GM18867 (cell line): ENCODE measurements at regions not wholly inside any gene's neighbourhood (a gene's known extent, or its start where the extent isn't known, plus 50 kb on each side); places are given as distances from the start of the nearest gene placed in this dataset.

Experiments used
- ATAC-seq: cut with Tn5 transposase; IDR thresholded peaks from one replicate; pipeline ENCODE4 v1.9.1; 2021; ENCODE audit warnings: mild to moderate bottlenecking, moderate library complexity; ENCODE audit not compliant: unreplicated experiment

GRCh38 chr13:73767191-73767741 lies 366.9 kb downstream of the KLF12 start:
- no peak for ATAC-seq

GRCh38 chr13:73765651-73766384 lies 368.4 kb downstream of the KLF12 start:
- ATAC-seq, result no peak

- ATAC-seq, result no peak
Observed at GRCh38 chr13:73759434-73759833, 374.8 kb downstream of the KLF12 start.

GRCh38 chr13:73757481-73758233 lies 376.5 kb downstream of the KLF12 start:
- ATAC-seq, result no peak

GRCh38 chr13:73754727-73755292 lies 379.4 kb downstream of the KLF12 start:
- peak; percentile 79 for ATAC-seq

GRCh38 chr13:73754241-73754640 lies 380.0 kb downstream of the KLF12 start:
- no peak for ATAC-seq

- no peak for ATAC-seq
Observed at GRCh38 chr13:73751290-73751689, 382.9 kb downstream of the KLF12 start.

GRCh38 chr13:73748404-73748803 lies 385.8 kb downstream of the KLF12 start:
- no peak for ATAC-seq

GRCh38 chr13:73745190-73745589 lies 389.0 kb downstream of the KLF12 start:
- ATAC-seq, result no peak

GRCh38 chr13:73742982-73743381 lies 391.2 kb downstream of the KLF12 start:
- no peak for ATAC-seq

- ATAC-seq, result no peak
Observed at GRCh38 chr13:73741742-73742141, 392.5 kb downstream of the KLF12 start.

GRCh38 chr13:73741111-73741510 lies 393.1 kb downstream of the KLF12 start:
- no peak for ATAC-seq

- ATAC-seq, result no peak
Observed at GRCh38 chr13:73740666-73741065, 393.5 kb downstream of the KLF12 start.

- no peak for ATAC-seq
Observed at GRCh38 chr13:73739394-73739793, 394.8 kb downstream of the KLF12 start.

- ATAC-seq, result no peak
Observed at GRCh38 chr13:73738626-73739025, 395.6 kb downstream of the KLF12 start.

GRCh38 chr13:73737214-73737613 lies 397.0 kb downstream of the KLF12 start:
- no peak for ATAC-seq

- ATAC-seq, result no peak
Observed at GRCh38 chr13:73733706-73734105, 400.5 kb downstream of the KLF12 start.

- ATAC-seq, result no peak
Observed at GRCh38 chr13:73732350-73732749, 401.9 kb downstream of the KLF12 start.

- no peak for ATAC-seq
Observed at GRCh38 chr13:73731564-73731963, 402.6 kb downstream of the KLF12 start.

- no peak for ATAC-seq
Observed at GRCh38 chr13:73730014-73730413, 404.2 kb downstream of the KLF12 start.

GRCh38 chr13:73729046-73729445 lies 405.2 kb downstream of the KLF12 start:
- no peak for ATAC-seq

- peak; percentile 81 for ATAC-seq
Observed at GRCh38 chr13:73722120-73722519, 412.1 kb downstream of the KLF12 start.
